ENCODE measurements at regions not wholly inside any gene's neighbourhood (a gene's known extent, or its start where the extent isn't known, plus 50 kb on each side); places are given as distances from the start of the nearest gene placed in this dataset.
A peak's percentile ranks its signal among the peaks of the same experiment; 100 is the strongest.

DNA sequence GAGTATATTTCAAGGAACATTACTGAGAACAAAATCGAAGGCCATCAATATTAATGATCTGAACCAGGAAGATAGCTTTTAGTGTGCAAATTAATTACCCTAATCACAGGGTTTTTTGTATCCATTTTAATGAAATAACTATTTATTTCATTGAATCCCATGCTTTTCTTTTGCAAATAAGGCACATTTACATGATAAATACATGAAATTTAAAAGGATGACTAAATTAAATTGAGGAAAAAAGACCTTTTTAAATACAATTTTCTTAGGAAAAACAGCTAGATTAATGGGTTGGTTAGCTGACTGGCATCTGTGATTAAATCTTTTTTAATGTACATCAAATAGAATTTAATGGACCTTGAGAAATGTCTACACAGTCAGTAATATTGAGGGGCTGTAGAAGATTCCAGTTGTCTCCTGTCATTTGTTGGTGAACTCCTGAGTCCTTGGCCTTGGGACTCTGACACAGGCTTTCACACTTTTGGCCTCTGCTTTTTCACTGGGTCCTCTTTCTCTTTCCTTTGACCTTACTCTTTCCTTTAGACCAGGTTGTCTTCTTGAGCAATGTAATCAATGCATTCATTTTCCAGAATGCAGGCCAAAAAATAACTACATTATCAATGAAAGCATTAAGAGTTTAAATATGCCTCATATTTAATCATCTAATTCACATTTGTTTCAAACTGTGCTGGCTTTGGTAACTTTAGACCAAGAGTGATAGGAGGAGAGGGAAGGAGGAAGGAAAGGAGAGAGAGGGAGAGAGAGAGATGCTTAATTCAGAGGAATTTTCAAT lies 511.5 kb downstream of the ZNF608 start:
- no peak for ATAC-seq

DNA sequence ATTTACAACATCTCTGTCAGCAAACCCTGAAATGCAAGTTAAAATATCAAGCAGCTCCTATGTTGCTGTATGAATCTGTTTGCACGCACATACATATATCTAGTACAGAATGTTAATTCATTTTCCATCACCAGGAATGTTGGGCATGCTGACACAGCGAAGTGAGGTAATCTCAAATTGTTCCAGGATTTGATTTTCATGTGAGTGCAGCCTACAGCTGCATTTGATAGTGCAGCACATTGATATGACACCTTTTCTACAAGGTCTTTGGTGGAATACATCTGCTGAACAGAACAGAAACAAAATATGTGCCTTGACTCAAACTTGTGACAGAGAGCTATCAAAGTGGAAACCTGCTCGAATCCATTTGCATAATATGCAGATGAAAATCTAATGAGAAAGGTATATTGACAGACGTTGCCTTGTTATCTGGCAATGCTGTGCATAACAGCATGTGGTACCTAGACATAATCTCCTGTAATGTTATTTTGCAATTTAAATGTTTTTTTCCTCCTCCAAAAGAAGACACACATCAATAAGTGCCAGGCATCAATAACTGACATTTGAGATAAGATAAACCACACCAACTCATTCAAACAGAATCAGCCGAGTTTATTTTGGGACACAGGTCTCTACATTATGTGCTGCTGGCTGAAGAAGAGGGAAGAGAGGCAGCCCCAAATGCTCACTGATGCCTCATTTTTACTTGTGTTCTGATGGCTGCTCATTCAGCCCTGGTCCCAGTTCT lies 512.2 kb downstream of the ZNF608 start:
- FAIRE-seq: no peak
- intact Hi-C loops (cut with DNase I): no loop called here
- ATAC-seq: peak in 3 of 4 donors; percentile 38 to 48 (median 40)
- TF ChIP-seq, protein P1, sequence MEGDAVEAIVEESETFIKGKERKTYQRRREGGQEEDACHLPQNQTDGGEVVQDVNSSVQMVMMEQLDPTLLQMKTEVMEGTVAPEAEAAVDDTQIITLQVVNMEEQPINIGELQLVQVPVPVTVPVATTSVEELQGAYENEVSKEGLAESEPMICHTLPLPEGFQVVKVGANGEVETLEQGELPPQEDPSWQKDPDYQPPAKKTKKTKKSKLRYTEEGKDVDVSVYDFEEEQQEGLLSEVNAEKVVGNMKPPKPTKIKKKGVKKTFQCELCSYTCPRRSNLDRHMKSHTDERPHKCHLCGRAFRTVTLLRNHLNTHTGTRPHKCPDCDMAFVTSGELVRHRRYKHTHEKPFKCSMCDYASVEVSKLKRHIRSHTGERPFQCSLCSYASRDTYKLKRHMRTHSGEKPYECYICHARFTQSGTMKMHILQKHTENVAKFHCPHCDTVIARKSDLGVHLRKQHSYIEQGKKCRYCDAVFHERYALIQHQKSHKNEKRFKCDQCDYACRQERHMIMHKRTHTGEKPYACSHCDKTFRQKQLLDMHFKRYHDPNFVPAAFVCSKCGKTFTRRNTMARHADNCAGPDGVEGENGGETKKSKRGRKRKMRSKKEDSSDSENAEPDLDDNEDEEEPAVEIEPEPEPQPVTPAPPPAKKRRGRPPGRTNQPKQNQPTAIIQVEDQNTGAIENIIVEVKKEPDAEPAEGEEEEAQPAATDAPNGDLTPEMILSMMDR (IDR thresholded peaks at IDR 0.05): no peak
- Histone ChIP-seq H3K4me1 (no peaks in the 10 kb centered on the region), H3K27me3 (no peaks in the 10 kb centered on the region), H3K27ac (no peak overlapping the region), H3K9me3 (no peaks in the 10 kb centered on the region), H3K36me3 (no peaks in the 10 kb centered on the region), H3K4me3 (no peak overlapping the region)
- WGBS, 2 donors: 31 to 32% methylated on average over 5 of the region's 5 CpGs
- no peak for DNase-seq

More for the DNA sequence above, 511.5 kb downstream of the ZNF608 start:
- Histone ChIP-seq H3K27ac (no peak overlapping the region), H3K9me3 (no peaks in the 10 kb centered on the region), H3K4me3 (no peak overlapping the region), H3K4me1 (no peaks in the 10 kb centered on the region), H3K36me3 (no peaks in the 10 kb centered on the region), H3K27me3 (no peaks in the 10 kb centered on the region)
- 89% methylated on average over 1 of the region's 1 CpG for WGBS, 2 donors
- DNase-seq: no peak
- intact Hi-C loops (cut with DNase I): no loop called here
- FAIRE-seq: no peak
- TF ChIP-seq, protein P1 (IDR thresholded peaks at IDR 0.05): no peak

DNA sequence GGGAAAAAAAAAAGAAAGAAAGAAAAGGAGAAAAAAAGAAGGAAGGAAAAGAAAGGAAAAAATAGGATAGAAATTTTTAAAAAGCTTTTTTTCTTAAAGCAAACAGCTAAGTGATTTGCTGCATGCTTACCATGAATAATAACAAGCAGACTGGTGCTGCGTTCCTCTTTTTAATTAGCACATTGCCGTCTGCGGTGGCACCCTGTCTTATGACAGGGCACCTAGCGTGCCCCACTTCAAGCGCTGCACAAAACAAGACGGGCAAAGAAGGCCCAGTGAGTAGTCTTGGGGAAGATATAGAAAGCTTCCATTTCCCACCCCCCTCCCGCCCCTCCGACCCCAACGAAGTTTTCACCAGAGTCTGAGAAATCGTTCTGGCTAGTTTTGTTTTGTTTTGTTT lies 513.9 kb downstream of the ZNF608 start:
- Histone ChIP-seq H3K36me3 (no peaks in the 10 kb centered on the region), H3K4me1 (no peaks in the 10 kb centered on the region), H3K4me3 (no peak overlapping the region), H3K27me3 (no peaks in the 10 kb centered on the region), H3K9me3 (no peaks in the 10 kb centered on the region), H3K27ac (no peak overlapping the region)
- TF ChIP-seq, protein P1 (IDR thresholded peaks at IDR 0.05): no peak
- intact Hi-C loops (cut with DNase I): no loop called here
- DNase-seq: no peak
- no peak for ATAC-seq
- no peak for FAIRE-seq
- WGBS, 2 donors: 89 to 92% methylated on average over 10 of the region's 10 CpGs

DNA sequence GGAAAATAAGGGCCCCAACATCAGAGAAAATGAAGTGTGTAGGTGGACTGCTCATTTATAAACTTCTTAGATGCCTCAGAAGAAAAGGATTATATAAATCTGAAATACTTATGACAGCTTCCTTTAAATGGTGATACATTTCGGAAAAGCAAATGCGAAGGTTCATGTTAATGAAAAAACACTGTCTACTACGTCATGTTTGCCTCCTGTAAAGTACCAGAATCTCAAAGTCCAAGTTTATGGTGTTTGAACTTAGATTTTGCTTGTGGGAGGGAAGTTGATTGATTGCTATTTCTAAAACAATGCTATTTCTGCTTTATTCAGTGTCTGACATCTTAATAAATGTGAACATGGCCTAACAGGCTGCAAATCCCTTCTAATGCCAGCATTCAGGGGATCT lies 514.6 kb downstream of the ZNF608 start:
- WGBS, 2 donors: 88 to 90% methylated on average over 3 of the region's 3 CpGs

More for the DNA sequence above, 514.6 kb downstream of the ZNF608 start:
- Histone ChIP-seq H3K27me3 (no peaks in the 10 kb centered on the region), H3K36me3 (no peaks in the 10 kb centered on the region), H3K27ac (no peak overlapping the region), H3K4me3 (no peak overlapping the region), H3K9me3 (no peaks in the 10 kb centered on the region), H3K4me1 (no peaks in the 10 kb centered on the region)
- TF ChIP-seq, protein P1 (IDR thresholded peaks at IDR 0.05): no peak
- intact Hi-C loops (cut with DNase I): no loop called here
- no peak for FAIRE-seq
- no peak for ATAC-seq
- DNase-seq: no peak
